Body of pancreas (tissue), 4 donors: ENCODE measurements at regions not wholly inside any gene's neighbourhood (a gene's known extent, or its start where the extent isn't known, plus 50 kb on each side); places are given as distances from the start of the nearest gene placed in this dataset.

ENCODE experiments used
- POLR2A ChIP-seq, 3 donors: fragments of 450-650 bp; IDR thresholded peaks; one replicate each; pipeline ENCODE4 v1.6.1; 2016; ENCODE audit warnings: antibody characterized with exemption in 3 of 3, mild to moderate bottlenecking in 2 of 3
- TF ChIP-seq, protein P1 (sequence below), 7 experiments: fragments of 450-650 bp in 4 of 7; fragments of 200-600 bp in 3 of 7; sonication (generic) in 3 of 7; IDR thresholded peaks; one replicate each; pipeline ENCODE4 v1.5.1; 2016 to 2019; ENCODE audit warnings: antibody characterized with exemption in 7 of 7

GRCh38 chr4:101464596-101464995, 117.3 kb upstream of the PPP3CA start:
- TF ChIP-seq, protein P1, sequence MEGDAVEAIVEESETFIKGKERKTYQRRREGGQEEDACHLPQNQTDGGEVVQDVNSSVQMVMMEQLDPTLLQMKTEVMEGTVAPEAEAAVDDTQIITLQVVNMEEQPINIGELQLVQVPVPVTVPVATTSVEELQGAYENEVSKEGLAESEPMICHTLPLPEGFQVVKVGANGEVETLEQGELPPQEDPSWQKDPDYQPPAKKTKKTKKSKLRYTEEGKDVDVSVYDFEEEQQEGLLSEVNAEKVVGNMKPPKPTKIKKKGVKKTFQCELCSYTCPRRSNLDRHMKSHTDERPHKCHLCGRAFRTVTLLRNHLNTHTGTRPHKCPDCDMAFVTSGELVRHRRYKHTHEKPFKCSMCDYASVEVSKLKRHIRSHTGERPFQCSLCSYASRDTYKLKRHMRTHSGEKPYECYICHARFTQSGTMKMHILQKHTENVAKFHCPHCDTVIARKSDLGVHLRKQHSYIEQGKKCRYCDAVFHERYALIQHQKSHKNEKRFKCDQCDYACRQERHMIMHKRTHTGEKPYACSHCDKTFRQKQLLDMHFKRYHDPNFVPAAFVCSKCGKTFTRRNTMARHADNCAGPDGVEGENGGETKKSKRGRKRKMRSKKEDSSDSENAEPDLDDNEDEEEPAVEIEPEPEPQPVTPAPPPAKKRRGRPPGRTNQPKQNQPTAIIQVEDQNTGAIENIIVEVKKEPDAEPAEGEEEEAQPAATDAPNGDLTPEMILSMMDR (IDR thresholded peaks at IDR 0.05) = no peak
- no peak for TF ChIP-seq POLR2A (IDR thresholded peaks at IDR 0.05)
